ENCODE measurements at regions not wholly inside any gene's neighbourhood (a gene's known extent, or its start where the extent isn't known, plus 50 kb on each side); places are given as distances from the start of the nearest gene placed in this dataset.

- Histone ChIP-seq H3K4me1 (ENCODE audit: insufficient read depth, low read length) (no peaks in the 10 kb centered on the region), H3K27me3 (ENCODE audit: control insufficient read depth in 1 of 2, insufficient read depth in 2 of 2, low read length in 2 of 2) (no peaks in the 10 kb centered on the region), H3K36me3 (replicated peaks in 1 of 2; ENCODE audit: control insufficient read depth in 1 of 2, insufficient read depth in 2 of 2, low read length in 2 of 2) (no peaks in the 10 kb centered on the region), H3K27ac (ENCODE audit: extremely low read length, insufficient read depth, low read length) (no peak overlapping the region), H3K9ac (ENCODE audit: insufficient read depth, low read depth, low read length) (no peak overlapping the region), H3K4me2 (ENCODE audit: low read depth, low read length) (no peak overlapping the region), H3K79me2 (ENCODE audit: insufficient read depth, low read length) (no peaks in the 10 kb centered on the region), H3K4me3 (replicated peaks in 1 of 3; ENCODE audit: insufficient read depth in 1 of 3, low read depth in 2 of 3, low read length in 3 of 3) (no peak overlapping the region), H4K20me1 (ENCODE audit: insufficient read depth, low read length) (no peaks in the 10 kb centered on the region), H2AFZ (ENCODE audit: low read length) (no peak overlapping the region), H3K9me3 (ENCODE audit: low read length) (peaks cover 83% of the 10 kb centered on the region)
- no TSS peak for BruUV-seq (replicated peaks)
- FAIRE-seq (no peak), DNase-seq (ENCODE audit: low spot score) (no peak), ATAC-seq (no peak)
- TF ChIP-seq ZNF816 (CRISPR knock-in tag; IDR thresholded peaks at IDR 0.05; ENCODE audit: borderline replicate concordance) (no peak), ZNF143 (CRISPR knock-in tag; IDR thresholded peaks at IDR 0.05) (no peak), RFXAP (CRISPR knock-in tag; IDR thresholded peaks at IDR 0.05; ENCODE audit: borderline replicate concordance) (no peak), ARNTL (CRISPR knock-in tag; IDR thresholded peaks at IDR 0.05) (no peak), ZNF354B (CRISPR knock-in tag; IDR thresholded peaks at IDR 0.05) (no peak), ZBTB3 (CRISPR knock-in tag; IDR thresholded peaks at IDR 0.05; ENCODE audit: borderline replicate concordance, low read depth) (no peak), SP4 (CRISPR knock-in tag; IDR thresholded peaks at IDR 0.05) (no peak), ZNF3 (CRISPR knock-in tag; IDR thresholded peaks at IDR 0.05) (no peak), ZBTB44 (CRISPR knock-in tag; IDR thresholded peaks at IDR 0.05) (no peak), ZNF570 (CRISPR knock-in tag; IDR thresholded peaks at IDR 0.05; ENCODE audit: borderline replicate concordance) (no peak), TBP (CRISPR knock-in tag; IDR thresholded peaks at IDR 0.05) (no peak), IKZF4 (CRISPR knock-in tag; IDR thresholded peaks at IDR 0.05; ENCODE audit: borderline replicate concordance, low read depth, not compliant biosample characterization) (no peak), TCF7 (IDR thresholded peaks at IDR 0.05; ENCODE audit: low read depth) (no peak), PAF1 (CRISPR knock-in tag; IDR thresholded peaks at IDR 0.05) (no peak), ARID2 (CRISPR knock-in tag; IDR thresholded peaks at IDR 0.05; ENCODE audit: borderline replicate concordance) (no peak)
- ChIA-PET CTCF (ENCODE audit: low intra/inter-chr PET ratio, low total read pairs) (no interaction called here), POLR2A (no interaction called here)
- in situ Hi-C loops (cut with HindIII; ENCODE audit: extremely low pct_ligation_motif_present, low pct_unique_long_range_greater_than_20kb) (no loop called here), intact Hi-C loops (cut with micrococcal nuclease; ENCODE audit: unreplicated experiment) (no loop called here)
- WGBS (ENCODE audit: low lambda C conversion rate) = 17% methylated on average over 4 of the region's 4 CpGs
These were observed 714.1 kb upstream of the CHRM3 start for GRCh38 chr1:238672262-238672661.
